CD4-positive, alpha-beta T cell (primary cell): ENCODE measurements at regions not wholly inside any gene's neighbourhood (a gene's known extent, or its start where the extent isn't known, plus 50 kb on each side); places are given as distances from the start of the nearest gene placed in this dataset.

ENCODE experiments used
- ATAC-seq: fragments of 200-7000 bp; cut with Tn5 transposase; one replicate; pipeline ENCODE4 v1.10.0; 2022; ENCODE audit warnings: mild to moderate bottlenecking; ENCODE audit not compliant: poor library complexity
- CTCF ChIA-PET: fragments of 350-600 bp; sonication (Branson Sonifier 250); formaldehyde crosslinking; loops from one replicate; lab custom pipeline; 2021; ENCODE audit warnings: antibody characterized with exemption, inconsistent platforms; lab: Charles Lee
- POLR2A ChIA-PET: fragments of 350-600 bp; sonication (Branson Sonifier 250); formaldehyde crosslinking; loops from one replicate; lab custom pipeline; 2021; ENCODE audit warnings: antibody characterized with exemption, inconsistent platforms; lab: Charles Lee
- DNase-seq, 14 experiments: peaks; one replicate each; pipeline ENCODE4 v3.0.0-alpha.2; 2013 to 2020; ENCODE audit warnings: mixed read lengths in 2 of 14
- H3K27ac ChIP-seq, 2 donors: one replicate each; pipeline versions ENCODE4 v1.5.1 to v1.7.0; 2013; ENCODE audit warnings: low read length in 2 of 2, low read depth in 1 of 2, mild to moderate bottlenecking in 1 of 2
- H3K27me3 ChIP-seq, 2 experiments: 1 replicate in 1 of 2; 2 replicates in 1 of 2; pipeline versions ENCODE4 v1.6.1 to v1.7.0; 2013; ENCODE audit warnings: low read length in 2 of 2, control low read depth in 1 of 2, mild to moderate bottlenecking in 1 of 2, moderate library complexity in 1 of 2; ENCODE audit not compliant: insufficient read depth in 2 of 2, control insufficient read depth in 1 of 2
- H3K36me3 ChIP-seq: one replicate; pipeline ENCODE4 v1.6.1; 2013; ENCODE audit warnings: low read length, control low read depth; ENCODE audit not compliant: insufficient read depth
- H3K4me1 ChIP-seq: one replicate; pipeline ENCODE4 v1.6.1; 2013; ENCODE audit warnings: low read length, control low read depth; ENCODE audit not compliant: insufficient read depth
- H3K4me3 ChIP-seq: one replicate; pipeline ENCODE4 v1.5.1; 2013; ENCODE audit warnings: mild to moderate bottlenecking, low read length, moderate library complexity
- H3K9me3 ChIP-seq, 2 experiments: 1 replicate in 1 of 2; 2 replicates in 1 of 2; pipeline versions ENCODE4 v1.6.1 to v1.7.0; 2013; ENCODE audit warnings: low read length in 2 of 2, mild to moderate bottlenecking in 2 of 2, control low read depth in 1 of 2, moderate library complexity in 1 of 2; ENCODE audit not compliant: control insufficient read depth in 1 of 2, insufficient read depth in 1 of 2
- H3K27ac Mint-ChIP-seq: one replicate; pipeline ENCODE4 v1.8.0; 2020; ENCODE audit warnings: mixed read lengths
- H3K27me3 Mint-ChIP-seq: one replicate; pipeline ENCODE4 v1.8.0; 2021; ENCODE audit warnings: mixed read lengths
- H3K36me3 Mint-ChIP-seq: one replicate; pipeline ENCODE4 v1.8.0; 2021; ENCODE audit warnings: low read depth, mixed read lengths
- H3K4me1 Mint-ChIP-seq: one replicate; pipeline ENCODE4 v1.8.0; 2021; ENCODE audit warnings: low read depth, mixed read lengths
- H3K4me3 Mint-ChIP-seq: one replicate; pipeline ENCODE4 v1.8.0; 2020; ENCODE audit warnings: mild to moderate bottlenecking, mixed read lengths
- H3K9me3 Mint-ChIP-seq: one replicate; pipeline ENCODE4 v1.8.0; 2020; ENCODE audit warnings: mixed read lengths
- intact Hi-C, 2 experiments: fragments of 100-400 bp; cut with DNase I in 1 of 2; cut with micrococcal nuclease in 1 of 2; formaldehyde crosslinking; loops; one replicate each; pipeline versions ENCODE4 v1.15.1 to v1.9.0; 2023 to 2025; cut with DNase I, micrococcal nuclease
- TF ChIP-seq, protein P1 (sequence below): fragments of 200-600 bp; IDR thresholded peaks from one replicate; pipeline ENCODE4 v1.8.0; 2022; ENCODE audit warnings: antibody characterized with exemption, mild to moderate bottlenecking

DNA sequence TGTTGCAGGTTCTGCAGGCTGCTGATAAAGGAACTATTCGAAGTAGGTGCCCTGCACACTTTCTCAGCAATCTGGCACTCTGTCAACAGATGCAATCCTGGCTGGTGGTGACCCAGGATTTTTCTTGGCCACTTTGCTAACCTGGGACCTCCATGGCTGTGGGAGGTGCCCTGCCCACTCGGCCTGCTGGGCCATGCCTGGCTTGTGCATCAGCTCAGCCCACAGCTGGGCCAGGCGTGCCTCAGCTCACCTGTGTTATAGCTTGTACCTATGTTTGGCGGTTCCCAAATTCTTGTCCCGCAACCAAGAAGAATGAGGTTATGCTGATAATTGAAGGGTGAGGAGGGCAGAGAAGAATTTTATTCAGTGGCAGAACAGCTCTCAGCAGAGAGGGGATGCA, 141.7 kb downstream of the NPY start:
- no peaks in the 10 kb centered on the region for H3K4me1 Mint-ChIP-seq
- DNase-seq: no peak
- H3K4me3 ChIP-seq: no peak overlapping the region
- H3K9me3 ChIP-seq: peaks cover 0 to 6% of the 10 kb centered on the region in 2 experiments
- H3K4me3 Mint-ChIP-seq: no peak overlapping the region
- no peaks in the 10 kb centered on the region for H3K4me1 ChIP-seq
- ChIA-PET CTCF (no interaction called here), POLR2A (no interaction called here)
- H3K27me3 Mint-ChIP-seq: no peaks in the 10 kb centered on the region
- H3K36me3 Mint-ChIP-seq: no peaks in the 10 kb centered on the region
- TF ChIP-seq, protein P1, sequence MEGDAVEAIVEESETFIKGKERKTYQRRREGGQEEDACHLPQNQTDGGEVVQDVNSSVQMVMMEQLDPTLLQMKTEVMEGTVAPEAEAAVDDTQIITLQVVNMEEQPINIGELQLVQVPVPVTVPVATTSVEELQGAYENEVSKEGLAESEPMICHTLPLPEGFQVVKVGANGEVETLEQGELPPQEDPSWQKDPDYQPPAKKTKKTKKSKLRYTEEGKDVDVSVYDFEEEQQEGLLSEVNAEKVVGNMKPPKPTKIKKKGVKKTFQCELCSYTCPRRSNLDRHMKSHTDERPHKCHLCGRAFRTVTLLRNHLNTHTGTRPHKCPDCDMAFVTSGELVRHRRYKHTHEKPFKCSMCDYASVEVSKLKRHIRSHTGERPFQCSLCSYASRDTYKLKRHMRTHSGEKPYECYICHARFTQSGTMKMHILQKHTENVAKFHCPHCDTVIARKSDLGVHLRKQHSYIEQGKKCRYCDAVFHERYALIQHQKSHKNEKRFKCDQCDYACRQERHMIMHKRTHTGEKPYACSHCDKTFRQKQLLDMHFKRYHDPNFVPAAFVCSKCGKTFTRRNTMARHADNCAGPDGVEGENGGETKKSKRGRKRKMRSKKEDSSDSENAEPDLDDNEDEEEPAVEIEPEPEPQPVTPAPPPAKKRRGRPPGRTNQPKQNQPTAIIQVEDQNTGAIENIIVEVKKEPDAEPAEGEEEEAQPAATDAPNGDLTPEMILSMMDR: no peak
- intact Hi-C loops: no loop called here
- no peak overlapping the region for H3K27ac ChIP-seq
- no peaks in the 10 kb centered on the region for H3K27me3 ChIP-seq
- peaks cover 2% of the 10 kb centered on the region for H3K9me3 Mint-ChIP-seq
- no peaks in the 10 kb centered on the region for H3K36me3 ChIP-seq
- ATAC-seq: no peak
- H3K27ac Mint-ChIP-seq: no peak overlapping the region

GRCh38 chr7:24427048-24427447, 143.1 kb downstream of the NPY start:
- CTCF ChIA-PET: no interaction called here
- intact Hi-C loops: no loop called here

GRCh38 chr7:24428676-24429075, 144.6 kb upstream of the PALS2 start:
- H3K36me3 Mint-ChIP-seq: no peaks in the 10 kb centered on the region
- ChIA-PET POLR2A (no interaction called here), CTCF (no interaction called here)
- ATAC-seq: no peak
- no peaks in the 10 kb centered on the region for H3K4me1 Mint-ChIP-seq
- H3K27me3 Mint-ChIP-seq: no peaks in the 10 kb centered on the region
- Histone ChIP-seq H3K4me3 (no peak overlapping the region), H3K4me1 (no peaks in the 10 kb centered on the region), H3K27me3 (no peaks in the 10 kb centered on the region), H3K36me3 (no peaks in the 10 kb centered on the region), H3K9me3 (peaks cover 0 to 6% of the 10 kb centered on the region in 2 experiments), H3K27ac (no peak overlapping the region)
- TF ChIP-seq, protein P1: no peak
- H3K9me3 Mint-ChIP-seq: peaks cover 2% of the 10 kb centered on the region
- H3K4me3 Mint-ChIP-seq: no peak overlapping the region
- no peak overlapping the region for H3K27ac Mint-ChIP-seq
- no peak for DNase-seq
- intact Hi-C loops: no loop called here

More at GRCh38 chr7:24427048-24427447, 143.1 kb downstream of the NPY start:
- Mint-ChIP-seq H3K9me3 (peaks cover 2% of the 10 kb centered on the region), H3K27ac (no peak overlapping the region), H3K27me3 (no peaks in the 10 kb centered on the region), H3K36me3 (no peaks in the 10 kb centered on the region), H3K4me3 (no peak overlapping the region), H3K4me1 (no peaks in the 10 kb centered on the region)
- no peaks in the 10 kb centered on the region for H3K4me1 ChIP-seq
- POLR2A ChIA-PET: no interaction called here
- H3K27me3 ChIP-seq: no peaks in the 10 kb centered on the region
- peaks cover 0 to 6% of the 10 kb centered on the region in 2 experiments for H3K9me3 ChIP-seq
- H3K27ac ChIP-seq: no peak overlapping the region
- ATAC-seq: no peak
- H3K36me3 ChIP-seq: no peaks in the 10 kb centered on the region
- no peak for DNase-seq
- TF ChIP-seq, protein P1: no peak
- H3K4me3 ChIP-seq: no peak overlapping the region
